ENCODE measurements at regions not wholly inside any gene's neighbourhood (a gene's known extent, or its start where the extent isn't known, plus 50 kb on each side); places are given as distances from the start of the nearest gene placed in this dataset.

DNA sequence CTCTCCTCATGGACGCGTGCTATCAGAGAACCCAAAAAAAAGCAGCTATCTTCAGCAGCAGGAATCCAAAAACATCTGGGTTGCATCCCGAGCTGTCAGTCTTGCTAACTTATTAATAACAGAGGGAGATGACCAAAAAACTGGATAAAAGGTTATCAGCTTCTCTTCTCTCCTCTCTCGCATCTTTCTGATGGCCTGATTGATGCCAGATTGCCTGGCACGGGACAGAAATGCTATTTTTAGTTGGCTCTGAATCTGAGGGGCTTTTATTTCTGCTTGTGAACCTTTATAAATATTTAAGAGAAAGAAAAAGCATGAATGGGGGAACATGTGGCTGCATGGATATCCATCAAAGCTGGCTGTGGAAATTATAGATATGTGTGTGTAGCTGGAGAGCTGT is 230.3 kb downstream of the ETS1 start (continued):
- TF ChIP-seq, protein P1, sequence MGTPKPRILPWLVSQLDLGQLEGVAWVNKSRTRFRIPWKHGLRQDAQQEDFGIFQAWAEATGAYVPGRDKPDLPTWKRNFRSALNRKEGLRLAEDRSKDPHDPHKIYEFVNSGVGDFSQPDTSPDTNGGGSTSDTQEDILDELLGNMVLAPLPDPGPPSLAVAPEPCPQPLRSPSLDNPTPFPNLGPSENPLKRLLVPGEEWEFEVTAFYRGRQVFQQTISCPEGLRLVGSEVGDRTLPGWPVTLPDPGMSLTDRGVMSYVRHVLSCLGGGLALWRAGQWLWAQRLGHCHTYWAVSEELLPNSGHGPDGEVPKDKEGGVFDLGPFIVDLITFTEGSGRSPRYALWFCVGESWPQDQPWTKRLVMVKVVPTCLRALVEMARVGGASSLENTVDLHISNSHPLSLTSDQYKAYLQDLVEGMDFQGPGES (IDR thresholded peaks at IDR 0.05; ENCODE audit: low read depth, low read length): no peak
- no peak for TF ChIP-seq EZH2phosphoT487 (IDR thresholded peaks at IDR 0.05; ENCODE audit: borderline replicate concordance, low read depth)
- TF ChIP-seq GATA2 (CRISPR knock-in tag; IDR thresholded peaks at IDR 0.05): peak; percentile 91
- TF ChIP-seq EP300 (IDR thresholded peaks at IDR 0.05; ENCODE audit: borderline replicate concordance in 1 of 2, low read depth in 1 of 2, low read length in 1 of 2): peak in 1 of 2 experiments; percentile 85; a peak in 2 of 4 replicates

DNA sequence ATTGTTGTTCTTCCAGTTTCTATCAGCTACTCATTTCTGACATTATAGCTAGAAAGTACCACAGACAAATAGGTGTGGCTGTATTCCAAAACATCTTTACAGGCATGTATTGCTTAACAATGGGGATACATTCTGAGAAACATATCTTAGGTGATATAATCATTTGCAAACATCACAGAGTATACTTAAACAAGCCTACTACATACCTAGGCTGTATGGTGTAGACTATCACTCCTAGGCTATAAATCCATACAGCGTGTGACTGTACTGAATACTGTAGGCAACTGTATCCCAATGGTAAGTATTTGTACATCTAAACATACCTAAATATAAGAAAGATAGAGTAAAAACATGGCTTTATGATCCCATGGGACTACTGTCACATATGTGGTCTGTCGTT is 231.8 kb downstream of the ETS1 start:
- POLR2A ChIA-PET: no interaction called here
- no peak overlapping the region for H3K4me2 ChIP-seq
- H3K9me3 ChIP-seq: no peaks in the 10 kb centered on the region
- no peaks in the 10 kb centered on the region for H3K27me3 ChIP-seq (ENCODE audit: insufficient read depth)
- CTCF ChIA-PET: interaction anchor here (1.4 to 1.6 kb wide), 2 partner anchors 21 to 66 kb away, joined by 4 to 5 read pairs; no protein-coding TSS in a partner anchor
- TF ChIP-seq GABPA (IDR thresholded peaks at IDR 0.05; ENCODE audit: low read depth) (no peak), JUND (IDR thresholded peaks at IDR 0.05) (no peak), TEAD4 (IDR thresholded peaks at IDR 0.05; ENCODE audit: borderline replicate concordance, insufficient read depth) (no peak), FOXM1 (IDR thresholded peaks at IDR 0.05; ENCODE audit: low read depth) (no peak)
- TF ChIP-seq, protein P2, sequence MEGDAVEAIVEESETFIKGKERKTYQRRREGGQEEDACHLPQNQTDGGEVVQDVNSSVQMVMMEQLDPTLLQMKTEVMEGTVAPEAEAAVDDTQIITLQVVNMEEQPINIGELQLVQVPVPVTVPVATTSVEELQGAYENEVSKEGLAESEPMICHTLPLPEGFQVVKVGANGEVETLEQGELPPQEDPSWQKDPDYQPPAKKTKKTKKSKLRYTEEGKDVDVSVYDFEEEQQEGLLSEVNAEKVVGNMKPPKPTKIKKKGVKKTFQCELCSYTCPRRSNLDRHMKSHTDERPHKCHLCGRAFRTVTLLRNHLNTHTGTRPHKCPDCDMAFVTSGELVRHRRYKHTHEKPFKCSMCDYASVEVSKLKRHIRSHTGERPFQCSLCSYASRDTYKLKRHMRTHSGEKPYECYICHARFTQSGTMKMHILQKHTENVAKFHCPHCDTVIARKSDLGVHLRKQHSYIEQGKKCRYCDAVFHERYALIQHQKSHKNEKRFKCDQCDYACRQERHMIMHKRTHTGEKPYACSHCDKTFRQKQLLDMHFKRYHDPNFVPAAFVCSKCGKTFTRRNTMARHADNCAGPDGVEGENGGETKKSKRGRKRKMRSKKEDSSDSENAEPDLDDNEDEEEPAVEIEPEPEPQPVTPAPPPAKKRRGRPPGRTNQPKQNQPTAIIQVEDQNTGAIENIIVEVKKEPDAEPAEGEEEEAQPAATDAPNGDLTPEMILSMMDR (IDR thresholded peaks at IDR 0.05): no peak
- TF ChIP-seq, protein P3, sequence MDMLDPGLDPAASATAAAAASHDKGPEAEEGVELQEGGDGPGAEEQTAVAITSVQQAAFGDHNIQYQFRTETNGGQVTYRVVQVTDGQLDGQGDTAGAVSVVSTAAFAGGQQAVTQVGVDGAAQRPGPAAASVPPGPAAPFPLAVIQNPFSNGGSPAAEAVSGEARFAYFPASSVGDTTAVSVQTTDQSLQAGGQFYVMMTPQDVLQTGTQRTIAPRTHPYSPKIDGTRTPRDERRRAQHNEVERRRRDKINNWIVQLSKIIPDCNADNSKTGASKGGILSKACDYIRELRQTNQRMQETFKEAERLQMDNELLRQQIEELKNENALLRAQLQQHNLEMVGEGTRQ (IDR thresholded peaks at IDR 0.05; ENCODE audit: borderline replicate concordance, low read depth, low read length): no peak
- no peak overlapping the region for H3K4me3 ChIP-seq (ENCODE audit: low read depth in 2 of 2, low read length in 1 of 2)
- H3K4me1 ChIP-seq (ENCODE audit: control insufficient read depth in 1 of 2, insufficient read depth in 2 of 2, low read depth in 1 of 2, low read length in 1 of 2): peaks cover 0 to 14% of the 10 kb centered on the region in 2 experiments; a peak in 2 of 4 replicates
- no peaks in the 10 kb centered on the region for H3K79me2 ChIP-seq (ENCODE audit: insufficient read depth)
- no peak overlapping the region for H2AFZ ChIP-seq (ENCODE audit: low read depth)
- no peaks in the 10 kb centered on the region for H3K36me3 ChIP-seq (replicated peaks in 1 of 2; ENCODE audit: control insufficient read depth in 1 of 2, insufficient read depth in 2 of 2, low read length in 1 of 2)
- DNase-seq: no peak
- H3K9me2 ChIP-seq: no peaks in the 10 kb centered on the region
- WGBS (ENCODE audit: low lambda C conversion rate): 100% methylated on average over 2 of the region's 2 CpGs
- no peak overlapping the region for H3K27ac ChIP-seq (ENCODE audit: low read depth in 2 of 2, low read length in 1 of 2)
- H3K9ac ChIP-seq: no peak overlapping the region
- no peaks in the 10 kb centered on the region for H4K20me1 ChIP-seq (ENCODE audit: insufficient read depth)
- H3F3A ChIP-seq (replicated peaks; ENCODE audit: insufficient read depth): no peaks in the 10 kb centered on the region

DNA sequence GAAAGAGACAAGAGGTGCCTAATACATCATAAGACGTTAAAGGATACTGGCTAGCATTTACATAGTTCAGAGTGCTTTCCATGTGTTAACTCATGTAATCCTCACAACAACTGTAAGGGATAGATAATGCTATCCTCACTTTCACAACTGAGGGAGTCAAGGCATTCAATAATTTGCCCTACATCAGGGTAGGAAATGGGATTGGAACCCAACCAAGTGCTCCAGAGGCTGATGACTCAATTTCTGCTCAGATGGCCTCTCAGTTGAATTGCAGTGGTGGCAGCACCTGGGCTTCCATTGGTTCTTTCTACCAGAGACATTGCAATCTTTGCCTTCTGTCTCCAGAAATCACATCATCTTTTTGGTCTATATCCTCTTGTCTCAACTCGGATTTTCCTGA is 232.9 kb downstream of the ETS1 start:
- no peak overlapping the region for H3K4me3 ChIP-seq (ENCODE audit: low read depth in 2 of 2, low read length in 1 of 2)
- no peaks in the 10 kb centered on the region for H3K9me3 ChIP-seq
- no peak for DNase-seq
- H3K4me2 ChIP-seq: no peak overlapping the region
- H3K4me1 ChIP-seq (ENCODE audit: control insufficient read depth in 1 of 2, insufficient read depth in 2 of 2, low read depth in 1 of 2, low read length in 1 of 2): peaks cover 0 to 14% of the 10 kb centered on the region in 2 experiments; a peak in 2 of 4 replicates
- no peak overlapping the region for H3K27ac ChIP-seq (ENCODE audit: low read depth in 2 of 2, low read length in 1 of 2)
- H4K20me1 ChIP-seq (ENCODE audit: insufficient read depth): no peaks in the 10 kb centered on the region
- no peaks in the 10 kb centered on the region for H3K36me3 ChIP-seq (replicated peaks in 1 of 2; ENCODE audit: control insufficient read depth in 1 of 2, insufficient read depth in 2 of 2, low read length in 1 of 2)
- WGBS (ENCODE audit: low lambda C conversion rate): 65% methylated on average over 2 of the region's 2 CpGs
- no peak overlapping the region for H3K9ac ChIP-seq
- H3K79me2 ChIP-seq (ENCODE audit: insufficient read depth): no peaks in the 10 kb centered on the region
- no peak overlapping the region for H2AFZ ChIP-seq (ENCODE audit: low read depth)
- H3K9me2 ChIP-seq: no peaks in the 10 kb centered on the region
- no peaks in the 10 kb centered on the region for H3F3A ChIP-seq (replicated peaks; ENCODE audit: insufficient read depth)
- CTCF ChIA-PET: interaction anchor here (1.6 kb wide), 1 partner anchor 19 kb away, joined by 4 read pairs; no protein-coding TSS in a partner anchor
- POLR2A ChIA-PET: no interaction called here
- H3K27me3 ChIP-seq (ENCODE audit: insufficient read depth): no peaks in the 10 kb centered on the region
- no peak for TF ChIP-seq FOSL2 (IDR thresholded peaks at IDR 0.05; ENCODE audit: borderline replicate concordance, low read depth)
- no peak for TF ChIP-seq SIN3A (IDR thresholded peaks at IDR 0.05; ENCODE audit: borderline replicate concordance, low read depth, low read length)
- TF ChIP-seq TCF12 (IDR thresholded peaks at IDR 0.05): no peak
- TF ChIP-seq, protein P4, sequence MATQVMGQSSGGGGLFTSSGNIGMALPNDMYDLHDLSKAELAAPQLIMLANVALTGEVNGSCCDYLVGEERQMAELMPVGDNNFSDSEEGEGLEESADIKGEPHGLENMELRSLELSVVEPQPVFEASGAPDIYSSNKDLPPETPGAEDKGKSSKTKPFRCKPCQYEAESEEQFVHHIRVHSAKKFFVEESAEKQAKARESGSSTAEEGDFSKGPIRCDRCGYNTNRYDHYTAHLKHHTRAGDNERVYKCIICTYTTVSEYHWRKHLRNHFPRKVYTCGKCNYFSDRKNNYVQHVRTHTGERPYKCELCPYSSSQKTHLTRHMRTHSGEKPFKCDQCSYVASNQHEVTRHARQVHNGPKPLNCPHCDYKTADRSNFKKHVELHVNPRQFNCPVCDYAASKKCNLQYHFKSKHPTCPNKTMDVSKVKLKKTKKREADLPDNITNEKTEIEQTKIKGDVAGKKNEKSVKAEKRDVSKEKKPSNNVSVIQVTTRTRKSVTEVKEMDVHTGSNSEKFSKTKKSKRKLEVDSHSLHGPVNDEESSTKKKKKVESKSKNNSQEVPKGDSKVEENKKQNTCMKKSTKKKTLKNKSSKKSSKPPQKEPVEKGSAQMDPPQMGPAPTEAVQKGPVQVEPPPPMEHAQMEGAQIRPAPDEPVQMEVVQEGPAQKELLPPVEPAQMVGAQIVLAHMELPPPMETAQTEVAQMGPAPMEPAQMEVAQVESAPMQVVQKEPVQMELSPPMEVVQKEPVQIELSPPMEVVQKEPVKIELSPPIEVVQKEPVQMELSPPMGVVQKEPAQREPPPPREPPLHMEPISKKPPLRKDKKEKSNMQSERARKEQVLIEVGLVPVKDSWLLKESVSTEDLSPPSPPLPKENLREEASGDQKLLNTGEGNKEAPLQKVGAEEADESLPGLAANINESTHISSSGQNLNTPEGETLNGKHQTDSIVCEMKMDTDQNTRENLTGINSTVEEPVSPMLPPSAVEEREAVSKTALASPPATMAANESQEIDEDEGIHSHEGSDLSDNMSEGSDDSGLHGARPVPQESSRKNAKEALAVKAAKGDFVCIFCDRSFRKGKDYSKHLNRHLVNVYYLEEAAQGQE (IDR thresholded peaks at IDR 0.05; ENCODE audit: low read depth, low read length): no peak
- no peak for TF ChIP-seq TEAD4 (IDR thresholded peaks at IDR 0.05; ENCODE audit: borderline replicate concordance, insufficient read depth)
- TF ChIP-seq, protein P2 (IDR thresholded peaks at IDR 0.05): no peak
- no peak for TF ChIP-seq RFX5 (IDR thresholded peaks at IDR 0.05; ENCODE audit: low read length)

Data from SK-N-SH (cell line).